CD14-positive monocyte (primary cell): ENCODE measurements at regions not wholly inside any gene's neighbourhood (a gene's known extent, or its start where the extent isn't known, plus 50 kb on each side); places are given as distances from the start of the nearest gene placed in this dataset.

Source experiments
- DNase-seq, 3 donors: peaks; one replicate each; pipeline ENCODE4 v3.0.0-alpha.2; 2011 to 2022
- H2AFZ ChIP-seq: 2 replicates; pipeline ENCODE4 v1.6.0; 2012; ENCODE audit warnings: mild to moderate bottlenecking, low read depth, low read length, inconsistent platforms; ENCODE audit not compliant: insufficient read depth, poor library complexity, severe bottlenecking
- H3K27ac ChIP-seq, 2 donors: 1 replicate in 1 of 2; 2 replicates in 1 of 2; pipeline ENCODE4 v1.5.1; 2012 to 2013; ENCODE audit warnings: low read length in 2 of 2, control low read depth in 1 of 2, inconsistent platforms in 1 of 2, low read depth in 1 of 2, mild to moderate bottlenecking in 1 of 2
- H3K27me3 ChIP-seq, 2 donors: one replicate each; pipeline versions ENCODE4 v1.6.0 to v1.6.1; 2011 to 2013; ENCODE audit warnings: low read length in 2 of 2; ENCODE audit not compliant: control insufficient read depth in 2 of 2, insufficient read depth in 2 of 2
- H3K36me3 ChIP-seq, 2 donors: replicated peaks in 1 of 2; 1 replicate in 1 of 2; 2 replicates in 1 of 2; pipeline versions ENCODE4 v1.5.1 to v1.6.1; 2012 to 2013; ENCODE audit warnings: low read length in 2 of 2, control low read depth in 1 of 2, inconsistent platforms in 1 of 2, mild to moderate bottlenecking in 1 of 2; ENCODE audit not compliant: insufficient read depth in 2 of 2, control insufficient read depth in 1 of 2
- H3K4me1 ChIP-seq, 2 donors: 1 replicate in 1 of 2; 2 replicates in 1 of 2; pipeline versions ENCODE4 v1.5.1 to v1.6.1; 2012 to 2013; ENCODE audit warnings: low read length in 2 of 2, control low read depth in 1 of 2, inconsistent platforms in 1 of 2, mild to moderate bottlenecking in 1 of 2, moderate library complexity in 1 of 2; ENCODE audit not compliant: insufficient read depth in 2 of 2, control insufficient read depth in 1 of 2
- H3K4me2 ChIP-seq: replicated peaks from 2 replicates; pipeline ENCODE3; 2012; ENCODE audit warnings: low read length, moderate library complexity, mild to moderate bottlenecking; ENCODE audit not compliant: poor library complexity, severe bottlenecking; ENCODE audit errors: extremely low read depth
- H3K4me3 ChIP-seq, 3 experiments: fragments of 200-600 bp in 1 of 3; sonication (generic) in 1 of 3; replicated peaks in 1 of 3; 1 replicate in 2 of 3; 2 replicates in 1 of 3; pipeline ENCODE4 v1.5.1; 2011 to 2013; ENCODE audit warnings: low read length in 3 of 3, mild to moderate bottlenecking in 3 of 3, control low read depth in 2 of 3, low read depth in 2 of 3, inconsistent platforms in 1 of 3, moderate library complexity in 1 of 3
- H3K79me2 ChIP-seq: 2 replicates; pipeline ENCODE4 v1.6.0; 2012; ENCODE audit warnings: mild to moderate bottlenecking, control low read depth, inconsistent platforms, low read length, moderate library complexity; ENCODE audit not compliant: insufficient read depth
- H3K9ac ChIP-seq: 2 replicates; pipeline ENCODE4 v1.6.0; 2017; ENCODE audit warnings: low read length, mild to moderate bottlenecking; ENCODE audit not compliant: insufficient read depth, poor library complexity, severe bottlenecking
- H3K9me3 ChIP-seq, 2 donors: replicated peaks in 1 of 2; 1 replicate in 1 of 2; 2 replicates in 1 of 2; pipeline versions ENCODE4 v1.5.1 to v1.6.1; 2012 to 2013; ENCODE audit warnings: low read length in 2 of 2, control low read depth in 1 of 2; ENCODE audit not compliant: control insufficient read depth in 1 of 2, insufficient read depth in 1 of 2
- H4K20me1 ChIP-seq: 2 replicates; pipeline ENCODE4 v1.6.0; 2012; ENCODE audit warnings: mild to moderate bottlenecking, low read length, control low read depth, moderate library complexity; ENCODE audit not compliant: insufficient read depth
- H3K27ac Mint-ChIP-seq, 7 donors: one replicate each; pipeline ENCODE4 v1.8.0; 2020; ENCODE audit warnings: mild to moderate bottlenecking in 7 of 7, mixed read lengths in 7 of 7, moderate library complexity in 6 of 7, inconsistent platforms in 2 of 7
- H3K27me3 Mint-ChIP-seq, 3 donors: one replicate each; pipeline ENCODE4 v1.8.0; 2021 to 2022; ENCODE audit warnings: low read depth in 3 of 3, mild to moderate bottlenecking in 3 of 3, mixed read lengths in 3 of 3, moderate library complexity in 3 of 3, inconsistent platforms in 1 of 3
- H3K36me3 Mint-ChIP-seq, 2 donors: one replicate each; pipeline ENCODE4 v1.8.0; 2020; ENCODE audit warnings: mixed read lengths in 2 of 2, inconsistent platforms in 1 of 2, mild to moderate bottlenecking in 1 of 2
- H3K4me1 Mint-ChIP-seq: one replicate; pipeline ENCODE4 v1.8.0; 2020; ENCODE audit warnings: mild to moderate bottlenecking, mixed read lengths
- H3K4me3 Mint-ChIP-seq, 2 donors: one replicate each; pipeline ENCODE4 v1.8.0; 2020; ENCODE audit warnings: mild to moderate bottlenecking in 2 of 2, mixed read lengths in 2 of 2, moderate library complexity in 1 of 2
- H3K9me3 Mint-ChIP-seq, 7 donors: one replicate each; pipeline ENCODE4 v1.8.0; 2020 to 2022; ENCODE audit warnings: mixed read lengths in 7 of 7, mild to moderate bottlenecking in 6 of 7, moderate library complexity in 6 of 7, inconsistent platforms in 2 of 7
- CTCF ChIP-seq: fragments of 200-600 bp; IDR thresholded peaks from one replicate; pipeline ENCODE4 v1.8.0; 2022; ENCODE audit warnings: antibody characterized with exemption, mild to moderate bottlenecking
- WGBS: methylation state at CpG from one replicate; pipeline ENCODE4 v1.1.5; 2013; ENCODE audit warnings: missing lambda C conversion rate; ENCODE audit not compliant: insufficient coverage; 5-methylcytosine and 5-hydroxymethylcytosine counted together
- intact Hi-C, 2 donors: fragments of 100-400 bp; cut with micrococcal nuclease; formaldehyde crosslinking; loops; one replicate each; pipeline versions ENCODE4 v1.15.0 to v1.15.1; 2023

GRCh38 chr17:6245301-6246177 is 175.4 kb downstream of the WSCD1 start:
- 75% methylated on average over 4 of the region's 8 CpGs for WGBS
- Mint-ChIP-seq H3K4me1 (no peaks in the 10 kb centered on the region), H3K27me3 (peaks cover 0 to 8% (median 4%) of the 10 kb centered on the region in 3 donors), H3K36me3 (no peaks in the 10 kb centered on the region), H3K4me3 (no peak overlapping the region), H3K27ac (no peak overlapping the region), H3K9me3 (peaks cover 0 to 1% (median 0%) of the 10 kb centered on the region in 7 donors)
- H3K9me3 ChIP-seq = no peaks in the 10 kb centered on the region
- intact Hi-C loops = no loop called here
- no peaks in the 10 kb centered on the region for H3K79me2 ChIP-seq
- no peaks in the 10 kb centered on the region for H3K27me3 ChIP-seq
- H3K36me3 ChIP-seq = no peaks in the 10 kb centered on the region
- H3K9ac ChIP-seq = no peak overlapping the region
- no peak overlapping the region for H3K27ac ChIP-seq
- H4K20me1 ChIP-seq = no peaks in the 10 kb centered on the region
- no peak overlapping the region for H3K4me2 ChIP-seq
- H3K4me3 ChIP-seq = no peak overlapping the region
- TF ChIP-seq CTCF = no peak
- no peak overlapping the region for H2AFZ ChIP-seq
- no peak for DNase-seq
- H3K4me1 ChIP-seq = no peaks in the 10 kb centered on the region

DNA sequence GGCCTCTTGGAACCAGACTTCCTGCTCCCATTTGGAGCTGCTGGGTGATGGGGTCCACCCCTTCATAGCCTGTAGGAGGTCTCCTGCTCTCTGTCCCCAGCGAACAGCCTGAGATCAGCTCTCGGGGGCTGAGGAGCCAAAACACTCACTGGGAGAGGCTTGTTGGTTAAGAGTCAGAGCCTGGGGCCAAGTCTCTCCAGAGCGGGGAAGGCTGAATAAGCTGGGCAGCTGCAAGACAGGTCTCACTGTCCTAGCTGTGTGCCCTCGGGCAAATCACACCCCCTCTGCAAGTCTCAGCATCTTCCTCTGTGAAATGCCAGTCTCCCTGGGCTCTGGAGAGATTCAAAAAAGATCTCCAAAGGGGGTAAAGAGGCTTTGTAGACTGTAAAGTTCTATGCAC is 174.6 kb downstream of the WSCD1 start:
- intact Hi-C loops = no loop called here
- no peak for DNase-seq
- Histone ChIP-seq H3K27ac (no peak overlapping the region), H3K4me1 (no peaks in the 10 kb centered on the region), H3K9ac (no peak overlapping the region), H3K36me3 (no peaks in the 10 kb centered on the region), H3K4me2 (no peak overlapping the region), H2AFZ (no peak overlapping the region), H4K20me1 (no peaks in the 10 kb centered on the region), H3K27me3 (no peaks in the 10 kb centered on the region), H3K4me3 (no peak overlapping the region), H3K9me3 (no peaks in the 10 kb centered on the region), H3K79me2 (no peaks in the 10 kb centered on the region)
- H3K27ac Mint-ChIP-seq = peak overlapping the region in 1 of 7 donors; percentile 33
- no peak for TF ChIP-seq CTCF
- 70% methylated on average over 2 of the region's 4 CpGs for WGBS
- no peaks in the 10 kb centered on the region for H3K4me1 Mint-ChIP-seq
- H3K9me3 Mint-ChIP-seq = peaks cover 0 to 4% (median 0%) of the 10 kb centered on the region in 7 donors
- H3K36me3 Mint-ChIP-seq = no peaks in the 10 kb centered on the region
- H3K27me3 Mint-ChIP-seq = peaks cover 4 to 8% (median 6%) of the 10 kb centered on the region in 3 donors
- H3K4me3 Mint-ChIP-seq = no peak overlapping the region
